Neuronal stem cell (in vitro differentiated cells): ENCODE measurements at regions not wholly inside any gene's neighbourhood (a gene's known extent, or its start where the extent isn't known, plus 50 kb on each side); places are given as distances from the start of the nearest gene placed in this dataset.

Experiments used
- DNase-seq: peaks from one replicate; pipeline ENCODE4 v3.0.0-alpha.2; 2013; ENCODE audit warnings: low spot score
- H2AFZ ChIP-seq: one replicate; pipeline ENCODE4 v1.6.1; 2013; ENCODE audit warnings: mild to moderate bottlenecking, low read length, inconsistent platforms
- H2AK5ac ChIP-seq: 2 replicates; pipeline ENCODE4 v1.6.1; 2013; ENCODE audit warnings: low read depth, mild to moderate bottlenecking, inconsistent platforms, low read length, moderate library complexity, mixed read lengths
- H2BK120ac ChIP-seq: 2 replicates; pipeline ENCODE4 v1.6.1; 2013; ENCODE audit warnings: low read depth, mild to moderate bottlenecking, inconsistent platforms, low read length, moderate library complexity, mixed read lengths
- H2BK12ac ChIP-seq: one replicate; pipeline ENCODE4 v1.6.1; 2013; ENCODE audit warnings: low read length, inconsistent platforms
- H2BK15ac ChIP-seq: 2 replicates; pipeline ENCODE4 v1.6.1; 2013; ENCODE audit warnings: mild to moderate bottlenecking, low read length, inconsistent platforms, mixed read lengths
- H2BK5ac ChIP-seq: one replicate; pipeline ENCODE4 v1.6.1; 2013; ENCODE audit warnings: inconsistent platforms, mild to moderate bottlenecking, low read length, moderate library complexity
- H3K14ac ChIP-seq: one replicate; pipeline ENCODE4 v1.6.1; 2013; ENCODE audit warnings: low read length, inconsistent platforms
- H3K18ac ChIP-seq: 2 replicates; pipeline ENCODE4 v1.6.1; 2013; ENCODE audit warnings: low read length, inconsistent platforms
- H3K23ac ChIP-seq: 2 replicates; pipeline ENCODE4 v1.6.1; 2013; ENCODE audit warnings: low read depth, mild to moderate bottlenecking, mixed read lengths, low read length, inconsistent platforms; ENCODE audit not compliant: poor library complexity
- H3K27ac ChIP-seq: replicated peaks from 3 replicates; pipeline ENCODE4 v1.5.1; 2013; ENCODE audit warnings: low read length, inconsistent platforms
- H3K27me3 ChIP-seq, 3 experiments: 2 replicates each; pipeline ENCODE4 v1.6.1; 2013; ENCODE audit warnings: low read length in 3 of 3, mild to moderate bottlenecking in 2 of 3, inconsistent platforms in 1 of 3, low read depth in 1 of 3, mixed read lengths in 1 of 3, moderate library complexity in 1 of 3; ENCODE audit not compliant: control insufficient read depth in 3 of 3, insufficient read depth in 3 of 3
- H3K36me3 ChIP-seq, 2 donors: replicated peaks in 1 of 2; 2 replicates each; pipeline ENCODE4 v1.6.1; 2013; ENCODE audit warnings: low read length in 2 of 2; ENCODE audit not compliant: control insufficient read depth in 2 of 2, insufficient read depth in 2 of 2
- H3K4ac ChIP-seq: 2 replicates; pipeline ENCODE4 v1.6.1; 2013; ENCODE audit warnings: inconsistent platforms, mild to moderate bottlenecking, low read length, moderate library complexity
- H3K4me1 ChIP-seq, 2 donors: 1 replicate in 1 of 2; 2 replicates in 1 of 2; pipeline ENCODE4 v1.6.1; 2013; ENCODE audit warnings: low read length in 2 of 2, low read depth in 1 of 2; ENCODE audit not compliant: control insufficient read depth in 2 of 2, insufficient read depth in 1 of 2
- H3K4me2 ChIP-seq: one replicate; pipeline ENCODE4 v1.6.1; 2013; ENCODE audit warnings: mild to moderate bottlenecking, low read length, inconsistent platforms; ENCODE audit not compliant: insufficient read depth, poor library complexity, severe bottlenecking
- H3K4me3 ChIP-seq, 2 donors: 2 replicates each; pipeline ENCODE4 v1.5.1; 2013; ENCODE audit warnings: low read length in 2 of 2, mild to moderate bottlenecking in 2 of 2, inconsistent platforms in 1 of 2, moderate library complexity in 1 of 2
- H3K79me1 ChIP-seq: one replicate; pipeline ENCODE4 v1.6.1; 2013; ENCODE audit warnings: low read depth, mild to moderate bottlenecking, inconsistent platforms, low read length, moderate library complexity
- H3K9ac ChIP-seq: one replicate; pipeline ENCODE4 v1.6.1; 2013; ENCODE audit warnings: mild to moderate bottlenecking, low read depth, low read length, inconsistent platforms; ENCODE audit not compliant: poor library complexity
- H3K9me3 ChIP-seq, 2 donors: replicated peaks in 1 of 2; 2 replicates each; pipeline versions ENCODE3 to v1.6.1; 2013; ENCODE audit warnings: low read length in 2 of 2, mild to moderate bottlenecking in 2 of 2, inconsistent platforms in 1 of 2, low read depth in 1 of 2, mixed read lengths in 1 of 2, moderate library complexity in 1 of 2; ENCODE audit not compliant: control insufficient read depth in 2 of 2, insufficient read depth in 1 of 2
- H4K8ac ChIP-seq: one replicate; pipeline ENCODE4 v1.6.1; 2013; ENCODE audit warnings: low read depth, mild to moderate bottlenecking, inconsistent platforms, low read length, moderate library complexity
- H4K91ac ChIP-seq: one replicate; pipeline ENCODE4 v1.6.1; 2013; ENCODE audit warnings: low read length, low read depth, mild to moderate bottlenecking, inconsistent platforms; ENCODE audit not compliant: poor library complexity
- WGBS, 2 donors: extraction: QIAGEN DNeasy Blood & Tissue Kit; methylation state at CpG; one replicate each; pipeline ENCODE4 v1.1.7; 2013; ENCODE audit warnings: missing lambda C conversion rate in 2 of 2, mixed read lengths in 1 of 2; ENCODE audit not compliant: insufficient read length in 2 of 2, insufficient replicate concordance in 1 of 2; ENCODE audit errors: extremely low coverage in 2 of 2; 5-methylcytosine and 5-hydroxymethylcytosine counted together

DNA sequence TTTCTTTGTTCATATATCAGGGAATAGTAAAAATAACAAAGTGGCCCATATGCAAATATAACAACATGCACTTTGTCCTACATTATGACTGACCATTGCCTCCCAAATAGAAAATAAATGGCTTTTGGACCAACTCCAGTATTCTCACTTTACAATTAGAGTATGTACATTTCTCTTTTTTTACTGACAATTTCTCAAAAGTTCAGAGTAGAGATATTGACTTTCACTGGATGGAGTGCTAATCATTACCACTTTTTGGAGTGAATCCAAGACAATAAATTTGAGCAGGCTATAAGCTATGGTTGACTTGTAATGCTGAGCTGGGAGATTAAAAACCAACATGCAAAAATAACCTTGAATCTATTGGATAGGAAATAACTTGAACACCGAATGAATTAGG lies 987.4 kb downstream of the SUCLG1 start:
- Histone ChIP-seq H3K23ac (no peak overlapping the region), H2BK12ac (no peak overlapping the region), H2BK15ac (no peak overlapping the region), H3K4me2 (no peak overlapping the region), H3K9me3 (no peaks in the 10 kb centered on the region), H2AFZ (no peak overlapping the region), H3K36me3 (no peaks in the 10 kb centered on the region), H3K79me1 (no peaks in the 10 kb centered on the region), H3K27me3 (no peaks in the 10 kb centered on the region), H3K4me3 (no peak overlapping the region), H3K18ac (no peak overlapping the region), H2AK5ac (no peak overlapping the region), H3K4ac (no peak overlapping the region), H3K4me1 (no peaks in the 10 kb centered on the region), H2BK120ac (no peak overlapping the region), H4K8ac (no peak overlapping the region), H2BK5ac (no peak overlapping the region), H4K91ac (no peak overlapping the region), H3K27ac (no peak overlapping the region), H3K9ac (no peak overlapping the region), H3K14ac (no peak overlapping the region)
- DNase-seq: no peak
- WGBS, 2 donors: no CpG with 5 or more reads among the region's 1 CpG

DNA sequence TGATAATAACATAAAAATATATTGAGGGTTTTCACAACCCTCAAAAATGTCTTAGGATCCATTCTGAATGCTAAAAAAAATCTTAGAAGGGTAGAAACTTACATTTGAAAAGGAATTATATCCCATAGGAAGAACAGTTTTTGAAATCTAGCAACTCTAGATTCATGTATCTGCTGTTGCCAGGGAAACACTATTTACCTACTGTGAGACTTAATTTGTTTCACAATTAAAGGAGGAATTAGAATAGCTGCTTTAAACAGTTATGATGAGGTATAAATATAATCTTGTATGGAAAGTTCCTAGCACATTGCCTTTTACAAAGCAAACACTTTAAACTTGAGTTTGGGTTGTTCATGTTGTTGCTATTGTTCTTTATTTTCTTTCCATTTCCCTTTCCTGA lies 988.2 kb downstream of the SUCLG1 start:
- H2BK120ac ChIP-seq: no peak overlapping the region
- H2AFZ ChIP-seq: no peak overlapping the region
- H3K27me3 ChIP-seq: no peaks in the 10 kb centered on the region
- no peak overlapping the region for H4K8ac ChIP-seq
- H4K91ac ChIP-seq: no peak overlapping the region
- H3K79me1 ChIP-seq: no peaks in the 10 kb centered on the region
- no peak overlapping the region for H2BK15ac ChIP-seq
- no peak overlapping the region for H3K4me2 ChIP-seq
- no peak overlapping the region for H2BK5ac ChIP-seq
- no peak for DNase-seq
- no peak overlapping the region for H3K23ac ChIP-seq
- no peak overlapping the region for H3K4ac ChIP-seq
- H3K9me3 ChIP-seq: no peaks in the 10 kb centered on the region
- no peak overlapping the region for H3K4me3 ChIP-seq
- H2AK5ac ChIP-seq: no peak overlapping the region
- no peak overlapping the region for H3K27ac ChIP-seq
- H3K36me3 ChIP-seq: no peaks in the 10 kb centered on the region
- H2BK12ac ChIP-seq: no peak overlapping the region
- H3K18ac ChIP-seq: no peak overlapping the region
- no peaks in the 10 kb centered on the region for H3K4me1 ChIP-seq
- no peak overlapping the region for H3K14ac ChIP-seq
- no peak overlapping the region for H3K9ac ChIP-seq

GRCh38 chr2:83464444-83464843 lies 994.6 kb downstream of the SUCLG1 start:
- Histone ChIP-seq H2BK120ac (no peak overlapping the region), H2AFZ (no peak overlapping the region), H4K8ac (no peak overlapping the region), H2AK5ac (no peak overlapping the region), H3K36me3 (no peaks in the 10 kb centered on the region), H3K23ac (no peak overlapping the region), H2BK15ac (no peak overlapping the region), H2BK5ac (no peak overlapping the region), H3K79me1 (no peaks in the 10 kb centered on the region), H3K9ac (no peak overlapping the region), H3K4me3 (no peak overlapping the region), H4K91ac (no peak overlapping the region), H3K14ac (no peak overlapping the region), H2BK12ac (no peak overlapping the region), H3K27ac (no peak overlapping the region), H3K18ac (no peak overlapping the region), H3K4ac (no peak overlapping the region), H3K9me3 (no peaks in the 10 kb centered on the region), H3K27me3 (no peaks in the 10 kb centered on the region), H3K4me2 (no peak overlapping the region), H3K4me1 (peaks cover 0 to 1% of the 10 kb centered on the region in 2 donors)
- no CpG with 5 or more reads among the region's 1 CpG for WGBS, 2 donors
- DNase-seq: no peak

GRCh38 chr2:83462881-83463280 lies 996.2 kb downstream of the SUCLG1 start:
- no peak overlapping the region for H3K9ac ChIP-seq
- no peak overlapping the region for H3K14ac ChIP-seq
- H3K36me3 ChIP-seq: no peaks in the 10 kb centered on the region

More at GRCh38 chr2:83462881-83463280, 996.2 kb downstream of the SUCLG1 start:
- no peak overlapping the region for H3K18ac ChIP-seq
- H4K91ac ChIP-seq: no peak overlapping the region
- no peak overlapping the region for H2BK15ac ChIP-seq
- H3K27ac ChIP-seq: no peak overlapping the region
- no peak for DNase-seq
- H2AFZ ChIP-seq: no peak overlapping the region
- no peak overlapping the region for H3K4ac ChIP-seq
- no peaks in the 10 kb centered on the region for H3K27me3 ChIP-seq
- H2BK120ac ChIP-seq: no peak overlapping the region
- H2BK12ac ChIP-seq: no peak overlapping the region
- no peaks in the 10 kb centered on the region for H3K79me1 ChIP-seq
- H3K4me3 ChIP-seq: no peak overlapping the region
- H3K23ac ChIP-seq: no peak overlapping the region
- H4K8ac ChIP-seq: no peak overlapping the region
- no peak overlapping the region for H2AK5ac ChIP-seq
- H2BK5ac ChIP-seq: no peak overlapping the region
- H3K4me1 ChIP-seq: peaks cover 0 to 1% of the 10 kb centered on the region in 2 donors
- no peaks in the 10 kb centered on the region for H3K9me3 ChIP-seq
- H3K4me2 ChIP-seq: no peak overlapping the region
